GM23338 (cell line): ENCODE measurements at regions not wholly inside any gene's neighbourhood (a gene's known extent, or its start where the extent isn't known, plus 50 kb on each side); places are given as distances from the start of the nearest gene placed in this dataset.

Experiments used
- ATAC-seq: fragments of 200-7000 bp; cut with Tn5 transposase; 3 replicates; pipeline ENCODE4 v1.9.1; 2020
- DNase-seq: peaks from one replicate; pipeline ENCODE4 v3.0.0-alpha.2; 2015; ENCODE audit warnings: low spot score
- H2AFZ ChIP-seq: fragments of 200-600 bp; sonication (generic); 2 replicates; pipeline ENCODE4 v1.8.0; 2016; ENCODE audit warnings: antibody characterized with exemption, mild to moderate bottlenecking, moderate library complexity
- H3F3A ChIP-seq: fragments of 200-600 bp; sonication (generic); replicated peaks from 2 replicates; pipeline ENCODE4 v1.8.0; 2017; ENCODE audit warnings: antibody characterized with exemption, mixed run types, low read depth
- H3K27ac ChIP-seq: fragments of 200-600 bp; sonication (generic); 2 replicates; pipeline ENCODE4 v1.6.1; 2016; ENCODE audit warnings: low read depth
- H3K27me3 ChIP-seq: fragments of 200-600 bp; sonication (generic); 2 replicates; pipeline ENCODE4 v1.8.0; 2016; ENCODE audit warnings: mild to moderate bottlenecking, mixed run types, moderate library complexity; ENCODE audit not compliant: insufficient read depth
- H3K36me3 ChIP-seq: fragments of 200-600 bp; sonication (generic); 2 replicates; pipeline ENCODE4 v1.8.0; 2016; ENCODE audit warnings: mild to moderate bottlenecking; ENCODE audit not compliant: insufficient read depth
- H3K4me1 ChIP-seq: fragments of 200-600 bp; sonication (generic); 2 replicates; pipeline ENCODE4 v1.8.0; 2016; ENCODE audit warnings: mild to moderate bottlenecking, moderate library complexity; ENCODE audit not compliant: insufficient read depth
- H3K4me2 ChIP-seq: fragments of 200-600 bp; sonication (generic); 2 replicates; pipeline ENCODE4 v1.7.1; 2017; ENCODE audit warnings: mixed run types
- H3K4me3 ChIP-seq: fragments of 200-600 bp; sonication (generic); 2 replicates; pipeline ENCODE4 v1.6.1; 2016; ENCODE audit warnings: mixed run types
- H3K79me2 ChIP-seq: fragments of 200-600 bp; sonication (generic); replicated peaks from 2 replicates; pipeline ENCODE4 v1.8.0; 2017; ENCODE audit warnings: mild to moderate bottlenecking; ENCODE audit not compliant: insufficient read depth
- H3K9me2 ChIP-seq: fragments of 200-600 bp; sonication (generic); 2 replicates; pipeline ENCODE4 v1.8.0; 2017; ENCODE audit not compliant: insufficient read depth
- H4K20me1 ChIP-seq: fragments of 200-600 bp; sonication (generic); replicated peaks from 2 replicates; pipeline ENCODE4 v1.8.0; 2017; ENCODE audit warnings: mild to moderate bottlenecking; ENCODE audit not compliant: insufficient read depth
- H3K27ac Mint-ChIP-seq: 2 replicates; pipeline ENCODE4 v1.8.0; 2020; ENCODE audit warnings: inconsistent platforms, mild to moderate bottlenecking, moderate library complexity, mixed read lengths
- H3K27me3 Mint-ChIP-seq: 3 replicates; pipeline ENCODE4 v1.8.0; 2022; ENCODE audit warnings: low read depth, mild to moderate bottlenecking, moderate library complexity, mixed read lengths, inconsistent platforms; ENCODE audit not compliant: insufficient read depth, poor library complexity
- H3K36me3 Mint-ChIP-seq: 3 replicates; pipeline ENCODE4 v1.8.0; 2021; ENCODE audit warnings: low read depth, mild to moderate bottlenecking, inconsistent platforms, moderate library complexity, mixed read lengths
- H3K4me1 Mint-ChIP-seq: 3 replicates; pipeline ENCODE4 v1.8.0; 2020; ENCODE audit warnings: mild to moderate bottlenecking, inconsistent platforms, mixed read lengths
- H3K4me3 Mint-ChIP-seq: 3 replicates; pipeline ENCODE4 v1.8.0; 2021; ENCODE audit warnings: moderate library complexity, mild to moderate bottlenecking, inconsistent platforms, mixed read lengths
- H3K9me3 Mint-ChIP-seq: 3 replicates; pipeline ENCODE4 v1.8.0; 2020; ENCODE audit warnings: moderate library complexity, mild to moderate bottlenecking, inconsistent platforms, mixed read lengths
- CREB1 ChIP-seq: fragments of 250-450 bp; sonication (Bioruptor Pico); IDR thresholded peaks from 2 replicates; pipeline ENCODE4 v1.5.0; 2020; ENCODE audit warnings: low read depth, mild to moderate bottlenecking, moderate library complexity
- CTCF ChIP-seq, 2 experiments: fragments of 200-600 bp in 1 of 2; sonication (generic) in 1 of 2; conservative IDR thresholded peaks; 2 replicates each; pipeline versions ENCODE4 v1.5.1 to v1.6.1; 2016 to 2017; ENCODE audit warnings: antibody characterized with exemption in 2 of 2, low read depth in 2 of 2, mild to moderate bottlenecking in 2 of 2, moderate library complexity in 1 of 2
- EZH2 ChIP-seq: fragments of 200-600 bp; sonication (generic); IDR thresholded peaks from one replicate; pipeline ENCODE4 v1.8.0; 2017; ENCODE audit warnings: antibody characterized with exemption, mild to moderate bottlenecking, low read depth; ENCODE audit not compliant: unreplicated experiment
- EZH2phosphoT487 ChIP-seq: fragments of 200-600 bp; sonication (generic); IDR thresholded peaks from one replicate; pipeline ENCODE4 v1.8.1; 2018; ENCODE audit warnings: antibody characterized with exemption; ENCODE audit not compliant: unreplicated experiment
- JUNB ChIP-seq: IDR thresholded peaks from one replicate; pipeline ENCODE4 v1.6.1; 2016; ENCODE audit warnings: antibody characterized with exemption; ENCODE audit not compliant: unreplicated experiment
- NANOG ChIP-seq: IDR thresholded peaks from 2 replicates; pipeline ENCODE4 v1.6.1; 2016; ENCODE audit warnings: antibody characterized with exemption, borderline replicate concordance
- POLR2AphosphoS5 ChIP-seq: IDR thresholded peaks from 2 replicates; pipeline ENCODE4 v1.6.1; 2016; ENCODE audit warnings: antibody characterized with exemption, low read depth
- STAT1 ChIP-seq: IDR thresholded peaks from one replicate; pipeline ENCODE4 v1.6.1; 2016; ENCODE audit warnings: antibody characterized with exemption; ENCODE audit not compliant: unreplicated experiment
- ZNF114 ChIP-seq: fragments of 250-450 bp; sonication (Bioruptor Pico); IDR thresholded peaks from 2 replicates; pipeline ENCODE4 v1.5.0; 2020; ENCODE audit warnings: mild to moderate bottlenecking, moderate library complexity
- ZNF331 ChIP-seq: fragments of 250-450 bp; sonication (Bioruptor Pico); IDR thresholded peaks from 2 replicates; pipeline ENCODE4 v1.5.0; 2020; ENCODE audit warnings: low read depth, mild to moderate bottlenecking, moderate library complexity

- no peaks in the 10 kb centered on the region for H3K4me1 ChIP-seq
Observed at GRCh38 chr5:23825196-23825595, 317.8 kb downstream of the PRDM9 start.

GRCh38 chr5:23840083-23840482 lies 332.7 kb downstream of the PRDM9 start:
- no peak overlapping the region for H3K4me3 Mint-ChIP-seq
- no peaks in the 10 kb centered on the region; the same call in 1 of the 2 replicates for H3K4me1 ChIP-seq
- no peaks in the 10 kb centered on the region for H3K27me3 Mint-ChIP-seq
- no peak for ATAC-seq
- no peak for DNase-seq
- H3K27me3 ChIP-seq, result no peaks in the 10 kb centered on the region
- H2AFZ ChIP-seq, result no peak overlapping the region
- H3K79me2 ChIP-seq, result no peaks in the 10 kb centered on the region
- peaks cover 12% of the 10 kb centered on the region; the same call in 2 of the 3 replicates for H3K36me3 Mint-ChIP-seq
- no peak overlapping the region for H3K4me2 ChIP-seq
- H3K9me2 ChIP-seq, result peaks cover 3% of the 10 kb centered on the region; the same call in 1 of the 2 replicates
- no peaks in the 10 kb centered on the region for H3K4me1 Mint-ChIP-seq
- no peak for TF ChIP-seq EZH2
- TF ChIP-seq POLR2AphosphoS5, result no peak
- no peak for TF ChIP-seq ZNF114 (CRISPR knock-in tag)
- no peak for TF ChIP-seq ZNF331 (CRISPR knock-in tag)
- no peak for TF ChIP-seq JUNB
- H3K4me3 ChIP-seq, result no peak overlapping the region
- no peak overlapping the region for H3K27ac ChIP-seq
- no peak overlapping the region for H3K27ac Mint-ChIP-seq
- H3K9me3 Mint-ChIP-seq, result peaks cover 18% of the 10 kb centered on the region; the same call in 2 of the 3 replicates
- H3F3A ChIP-seq, result no peaks in the 10 kb centered on the region
- H3K36me3 ChIP-seq, result 0 out of 2 replicates have a peak, but pooled peaks cover 4% of the 10 kb centered on the region
- no peaks in the 10 kb centered on the region for H4K20me1 ChIP-seq

More at GRCh38 chr5:23825196-23825595, 317.8 kb downstream of the PRDM9 start:
- Histone ChIP-seq H3K27me3 (no peaks in the 10 kb centered on the region), H2AFZ (no peak overlapping the region), H3K79me2 (no peaks in the 10 kb centered on the region), H3F3A (no peaks in the 10 kb centered on the region), H3K36me3 (no peaks in the 10 kb centered on the region), H3K4me2 (no peak overlapping the region), H3K27ac (no peak overlapping the region), H3K4me3 (no peak overlapping the region), H3K9me2 (no peaks in the 10 kb centered on the region; the same call in 1 of the 2 replicates), H4K20me1 (no peaks in the 10 kb centered on the region)
- Mint-ChIP-seq H3K9me3 (peaks cover 2% of the 10 kb centered on the region; the same call in 1 of the 3 replicates), H3K4me1 (peaks cover 4% of the 10 kb centered on the region; the same call in 1 of the 3 replicates), H3K27me3 (no peaks in the 10 kb centered on the region), H3K4me3 (no peak overlapping the region), H3K27ac (no peak overlapping the region), H3K36me3 (no peaks in the 10 kb centered on the region)
- no peak for ATAC-seq
- TF ChIP-seq NANOG (no peak), CTCF (conservative IDR thresholded peaks at IDR 0.05; ENCODE audit: low read depth in 2 of 2) (no peak), CREB1 (CRISPR knock-in tag) (no peak), ZNF114 (CRISPR knock-in tag) (no peak), EZH2phosphoT487 (no peak), STAT1 (no peak), JUNB (no peak), ZNF331 (CRISPR knock-in tag) (no peak), EZH2 (no peak)
- DNase-seq, result no peak
